Liver (tissue), 8 donors: ENCODE measurements at regions not wholly inside any gene's neighbourhood (a gene's known extent, or its start where the extent isn't known, plus 50 kb on each side); places are given as distances from the start of the nearest gene placed in this dataset.

Source experiments
- DNase-seq: peaks from one replicate; pipeline ENCODE4 v3.0.0-alpha.2; 2017; ENCODE audit warnings: low spot score
- H3K27ac ChIP-seq, 2 donors: one replicate each; pipeline ENCODE4 v1.7.0; 2013; ENCODE audit warnings: inconsistent platforms in 2 of 2, low read length in 2 of 2, control low read depth in 1 of 2, low read depth in 1 of 2, mild to moderate bottlenecking in 1 of 2
- H3K27me3 ChIP-seq, 4 donors: one replicate each; pipeline versions ENCODE4 v1.6.1 to v1.7.0; 2013; ENCODE audit warnings: low read length in 3 of 4, inconsistent platforms in 1 of 4, mild to moderate bottlenecking in 1 of 4, moderate library complexity in 1 of 4; ENCODE audit not compliant: control insufficient read depth in 4 of 4, insufficient read depth in 4 of 4
- H3K36me3 ChIP-seq, 4 donors: one replicate each; pipeline versions ENCODE4 v1.6.1 to v1.7.0; 2013; ENCODE audit warnings: low read length in 3 of 4, mild to moderate bottlenecking in 3 of 4, low read depth in 1 of 4, moderate library complexity in 1 of 4; ENCODE audit not compliant: control insufficient read depth in 4 of 4, insufficient read depth in 3 of 4
- H3K4me1 ChIP-seq, 4 donors: one replicate each; pipeline versions ENCODE4 v1.6.1 to v1.7.0; 2013; ENCODE audit warnings: low read length in 3 of 4, mild to moderate bottlenecking in 3 of 4, moderate library complexity in 1 of 4; ENCODE audit not compliant: control insufficient read depth in 4 of 4, insufficient read depth in 4 of 4
- H3K4me3 ChIP-seq, 3 donors: one replicate each; pipeline versions ENCODE4 v1.6.1 to v1.7.0; 2013; ENCODE audit warnings: low read length in 3 of 3, control low read depth in 1 of 3, low read depth in 1 of 3, mild to moderate bottlenecking in 1 of 3
- H3K9ac ChIP-seq, 2 donors: one replicate each; pipeline ENCODE4 v1.7.0; 2013; ENCODE audit warnings: low read length in 2 of 2, mild to moderate bottlenecking in 2 of 2, moderate library complexity in 2 of 2, control low read depth in 1 of 2, low read depth in 1 of 2
- H3K9me3 ChIP-seq, 4 donors: one replicate each; pipeline versions ENCODE4 v1.6.1 to v1.7.0; 2013; ENCODE audit warnings: low read length in 3 of 4; ENCODE audit not compliant: control insufficient read depth in 4 of 4
- ATF3 ChIP-seq: IDR thresholded peaks from 2 replicates; pipeline ENCODE4 v1.6.1; 2016; ENCODE audit warnings: antibody characterized with exemption
- CTCF ChIP-seq: fragments of 150-350 bp; IDR thresholded peaks from 2 replicates; pipeline ENCODE4 v1.5.1; 2017; ENCODE audit warnings: improper control_type of control experiment, low read depth, low read length; ENCODE audit not compliant: missing input control
- EGR1 ChIP-seq, 2 donors: IDR thresholded peaks; 2 replicates each; pipeline ENCODE4 v1.6.1; 2016 to 2018; ENCODE audit warnings: antibody characterized with exemption in 2 of 2, low read depth in 2 of 2
- FOXA1 ChIP-seq: IDR thresholded peaks from 2 replicates; pipeline ENCODE4 v1.6.1; 2016; ENCODE audit warnings: antibody characterized with exemption
- FOXA2 ChIP-seq: IDR thresholded peaks from 2 replicates; pipeline ENCODE4 v1.6.1; 2016; ENCODE audit warnings: antibody characterized with exemption
- GABPA ChIP-seq, 2 donors: IDR thresholded peaks in 1 of 2; conservative IDR thresholded peaks in 1 of 2; 2 replicates each; pipeline ENCODE4 v1.6.1; 2016; ENCODE audit warnings: antibody characterized with exemption in 2 of 2, mild to moderate bottlenecking in 1 of 2, moderate library complexity in 1 of 2
- HNF4A ChIP-seq, 2 donors: conservative IDR thresholded peaks; 2 replicates each; pipeline ENCODE4 v1.6.1; 2016; ENCODE audit warnings: antibody characterized with exemption in 2 of 2, mild to moderate bottlenecking in 2 of 2
- HNF4G ChIP-seq: IDR thresholded peaks from 2 replicates; pipeline ENCODE4 v1.6.1; 2016; ENCODE audit warnings: antibody characterized with exemption
- JUND ChIP-seq, 2 donors: IDR thresholded peaks; 2 replicates each; pipeline ENCODE4 v1.6.1; 2016; ENCODE audit warnings: antibody characterized with exemption in 2 of 2
- NR2F2 ChIP-seq: IDR thresholded peaks from 2 replicates; pipeline ENCODE4 v1.6.1; 2016; ENCODE audit warnings: antibody characterized with exemption
- RAD21 ChIP-seq, 2 donors: IDR thresholded peaks; 2 replicates each; pipeline ENCODE4 v1.6.1; 2016; ENCODE audit warnings: antibody characterized with exemption in 2 of 2, mild to moderate bottlenecking in 2 of 2
- REST ChIP-seq: IDR thresholded peaks from 2 replicates; pipeline ENCODE4 v1.6.1; 2016; ENCODE audit warnings: antibody characterized with exemption, mild to moderate bottlenecking
- RXRA ChIP-seq, 2 donors: IDR thresholded peaks; 2 replicates each; pipeline ENCODE4 v1.6.1; 2017 to 2018; ENCODE audit warnings: antibody characterized with exemption in 2 of 2, mild to moderate bottlenecking in 1 of 2
- SP1 ChIP-seq: IDR thresholded peaks from 2 replicates; pipeline ENCODE4 v1.6.1; 2018; ENCODE audit warnings: antibody characterized with exemption, mild to moderate bottlenecking
- TAF1 ChIP-seq: conservative IDR thresholded peaks from 2 replicates; pipeline ENCODE4 v1.6.1; 2016; ENCODE audit warnings: antibody characterized with exemption, mild to moderate bottlenecking
- YY1 ChIP-seq: IDR thresholded peaks from 2 replicates; pipeline ENCODE4 v1.6.1; 2016; ENCODE audit warnings: antibody characterized with exemption, mild to moderate bottlenecking
- WGBS: extraction: QIAGEN DNeasy Blood & Tissue Kit; methylation state at CpG from one replicate; pipeline ENCODE4 v1.1.7; 2013; 5-methylcytosine and 5-hydroxymethylcytosine counted together
- donor health status: healthy.
- donor health status: healthy.
- donor health status: healthy.
- donor health status: healthy.
- donor health status: healthy.

GRCh38 chr14:100671386-100671901 lies 55.2 kb upstream of the DLK1 start:
- Histone ChIP-seq H3K9me3 (no peaks in the 10 kb centered on the region), H3K4me3 (no peak overlapping the region), H3K36me3 (no peaks in the 10 kb centered on the region), H3K27me3 (peaks cover 0 to 3% (median 1%) of the 10 kb centered on the region in 4 donors), H3K9ac (no peak overlapping the region), H3K27ac (no peak overlapping the region), H3K4me1 (peaks cover 0 to 11% (median 0%) of the 10 kb centered on the region in 4 donors)
- TF ChIP-seq REST, result no peak
- no peak for TF ChIP-seq FOXA2
- no peak for TF ChIP-seq HNF4A (conservative IDR thresholded peaks at IDR 0.05)
- no peak for TF ChIP-seq TAF1
- TF ChIP-seq YY1, result no peak
- TF ChIP-seq RAD21 (IDR thresholded peaks at IDR 0.05), result no peak
- no peak for TF ChIP-seq RXRA (IDR thresholded peaks at IDR 0.05)
- TF ChIP-seq EGR1 (IDR thresholded peaks at IDR 0.05; ENCODE audit: low read depth in 2 of 2), result no peak
- no peak for TF ChIP-seq GABPA (IDR thresholded peaks at IDR 0.05 in 1 of 2, conservative IDR thresholded peaks at IDR 0.05 in 1 of 2)
- no peak for TF ChIP-seq NR2F2
- TF ChIP-seq CTCF, result no peak
- no peak for TF ChIP-seq FOXA1
- TF ChIP-seq JUND (IDR thresholded peaks at IDR 0.05), result no peak
- no peak for TF ChIP-seq SP1
- TF ChIP-seq HNF4G, result no peak
- no peak for DNase-seq
- WGBS, result 71% methylated on average over 6 of the region's 6 CpGs

- H3K9ac ChIP-seq, result no peak overlapping the region
- H3K27me3 ChIP-seq, result peaks cover 0 to 3% (median 1%) of the 10 kb centered on the region in 4 donors
Observed at GRCh38 chr14:100671906-100672305, 54.8 kb upstream of the DLK1 start.

More at GRCh38 chr14:100671906-100672305, 54.8 kb upstream of the DLK1 start:
- Histone ChIP-seq H3K27ac (no peak overlapping the region), H3K4me3 (no peak overlapping the region), H3K9me3 (no peaks in the 10 kb centered on the region), H3K4me1 (peaks cover 0 to 11% (median 0%) of the 10 kb centered on the region in 4 donors), H3K36me3 (no peaks in the 10 kb centered on the region)
- no peak for DNase-seq
- TF ChIP-seq TAF1 (no peak), GABPA (IDR thresholded peaks at IDR 0.05 in 1 of 2, conservative IDR thresholded peaks at IDR 0.05 in 1 of 2) (no peak), FOXA2 (no peak), HNF4G (no peak), ATF3 (no peak), EGR1 (IDR thresholded peaks at IDR 0.05; ENCODE audit: low read depth in 2 of 2) (no peak)
- WGBS, result 79% methylated on average over 5 of the region's 5 CpGs
